Mucosa of descending colon (tissue), 3 donors: ENCODE measurements at regions not wholly inside any gene's neighbourhood (a gene's known extent, or its start where the extent isn't known, plus 50 kb on each side); places are given as distances from the start of the nearest gene placed in this dataset.

Experiments
- ATAC-seq: fragments of 200-7000 bp; cut with Tn5 transposase; one replicate; pipeline ENCODE4 v1.9.1; 2020; ENCODE audit warnings: mild to moderate bottlenecking, moderate library complexity
- DNase-seq, 3 donors: peaks; one replicate each; pipeline ENCODE4 v3.0.0-alpha.2; 2020
- H3K36me3 ChIP-seq: fragments of 200-600 bp; one replicate; pipeline ENCODE4 v1.8.0; 2021; ENCODE audit warnings: low read depth, mild to moderate bottlenecking
- H3K4me1 ChIP-seq: fragments of 200-600 bp; one replicate; pipeline ENCODE4 v1.8.0; 2021; ENCODE audit warnings: low read depth, mild to moderate bottlenecking
- H3K4me3 ChIP-seq: fragments of 200-600 bp; one replicate; pipeline ENCODE4 v1.8.0; 2021; ENCODE audit warnings: mild to moderate bottlenecking
- H3K9me3 ChIP-seq: fragments of 200-600 bp; one replicate; pipeline ENCODE4 v1.8.0; 2021; ENCODE audit warnings: mild to moderate bottlenecking
- CTCF ChIP-seq: fragments of 200-600 bp; IDR thresholded peaks from one replicate; pipeline ENCODE4 v1.8.0; 2022; ENCODE audit warnings: antibody characterized with exemption, mild to moderate bottlenecking
- intact Hi-C, 2 donors: fragments of 100-400 bp; cut with DNase I in 1 of 2; cut with micrococcal nuclease in 1 of 2; formaldehyde crosslinking; loops; one replicate each; pipeline versions ENCODE4 v1.11.0 to v1.11.1; 2022; cut with DNase I, micrococcal nuclease
- donor health status: DM: no; HTN: no; CAD: no; lungs with moderate emphysema.
- donor health status: DM: no; HTN: no; CAD: no.
- donor health status: DM: no; HTN: yes; CAD: no.

GRCh38 chr10:23725548-23725947, 286.7 kb downstream of the OTUD1 start:
- ATAC-seq = no peak
- intact Hi-C loops = no loop called here
- Histone ChIP-seq H3K4me3 (no peak overlapping the region), H3K4me1 (no peaks in the 10 kb centered on the region), H3K36me3 (no peaks in the 10 kb centered on the region), H3K9me3 (no peaks in the 10 kb centered on the region)
- no peak for DNase-seq
- no peak for TF ChIP-seq CTCF

- Histone ChIP-seq H3K9me3 (no peaks in the 10 kb centered on the region), H3K4me1 (no peaks in the 10 kb centered on the region), H3K36me3 (no peaks in the 10 kb centered on the region), H3K4me3 (no peak overlapping the region)
- ATAC-seq (no peak), DNase-seq (no peak)
- intact Hi-C loops = no loop called here
- no peak for TF ChIP-seq CTCF
These were observed 303.5 kb downstream of the OTUD1 start for GRCh38 chr10:23742368-23742767.

GRCh38 chr10:23742807-23743206, 303.9 kb downstream of the OTUD1 start:
- DNase-seq (no peak), ATAC-seq (no peak)
- Histone ChIP-seq H3K4me1 (no peaks in the 10 kb centered on the region), H3K4me3 (no peak overlapping the region), H3K9me3 (no peaks in the 10 kb centered on the region), H3K36me3 (no peaks in the 10 kb centered on the region)
- TF ChIP-seq CTCF = no peak
- intact Hi-C loops = no loop called here

GRCh38 chr10:23754179-23754578, 315.3 kb downstream of the OTUD1 start:
- no peaks in the 10 kb centered on the region for H3K9me3 ChIP-seq
- no peaks in the 10 kb centered on the region for H3K36me3 ChIP-seq
- H3K4me3 ChIP-seq = no peak overlapping the region
- DNase-seq (no peak), ATAC-seq (no peak)
- H3K4me1 ChIP-seq = no peaks in the 10 kb centered on the region
- TF ChIP-seq CTCF = no peak
- intact Hi-C loops = no loop called here

- Histone ChIP-seq H3K4me3 (no peak overlapping the region), H3K36me3 (no peaks in the 10 kb centered on the region), H3K9me3 (no peaks in the 10 kb centered on the region), H3K4me1 (no peaks in the 10 kb centered on the region)
- no peak for DNase-seq
- intact Hi-C loops = no loop called here
- TF ChIP-seq CTCF = no peak
- ATAC-seq = no peak
These were observed 316.1 kb downstream of the OTUD1 start for GRCh38 chr10:23754941-23755340.

- DNase-seq = no peak
- no peak for ATAC-seq
- intact Hi-C loops = no loop called here
- Histone ChIP-seq H3K9me3 (no peaks in the 10 kb centered on the region), H3K36me3 (no peaks in the 10 kb centered on the region), H3K4me1 (no peaks in the 10 kb centered on the region), H3K4me3 (no peak overlapping the region)
- TF ChIP-seq CTCF = no peak
These were observed 316.7 kb downstream of the OTUD1 start for GRCh38 chr10:23755556-23755955.
